PFSK-1 (cell line): ENCODE measurements at regions not wholly inside any gene's neighbourhood (a gene's known extent, or its start where the extent isn't known, plus 50 kb on each side); places are given as distances from the start of the nearest gene placed in this dataset.

Experiments
- POLR2AphosphoS5 ChIP-seq: IDR thresholded peaks from 2 replicates; pipeline ENCODE4 v1.6.1; 2012; ENCODE audit warnings: low read depth, mild to moderate bottlenecking, control low read depth, low read length, moderate library complexity
- REST ChIP-seq, 2 experiments: IDR thresholded peaks; 2 replicates each; pipeline versions ENCODE4 v1.6.1 to v1.8.0; 2011 to 2012; ENCODE audit warnings: low read depth in 2 of 2, low read length in 2 of 2, control low read depth in 1 of 2, inconsistent platforms in 1 of 2, mild to moderate bottlenecking in 1 of 2, moderate library complexity in 1 of 2; ENCODE audit not compliant: insufficient read depth in 1 of 2
- TAF1 ChIP-seq: IDR thresholded peaks from 2 replicates; pipeline ENCODE4 v1.6.1; 2012; ENCODE audit warnings: low read length, control low read depth, borderline replicate concordance; ENCODE audit not compliant: insufficient read depth

- TF ChIP-seq POLR2AphosphoS5 (no peak), REST (IDR thresholded peaks at IDR 0.05; ENCODE audit: insufficient read depth in 1 of 2, low read depth in 2 of 2, low read length in 2 of 2) (no peak), TAF1 (no peak)
These were observed 601.0 kb upstream of the ADAMTS9 start for GRCh38 chr3:65288776-65289175.
